NCI-H1930 (cell line): ENCODE measurements at regions not wholly inside any gene's neighbourhood (a gene's known extent, or its start where the extent isn't known, plus 50 kb on each side); places are given as distances from the start of the nearest gene placed in this dataset.

Experiments
- DNase-seq, 2 experiments: peaks; one replicate each; lab custom pipeline; 2025; lab: John Stamatoyannopoulos, UW

DNA sequence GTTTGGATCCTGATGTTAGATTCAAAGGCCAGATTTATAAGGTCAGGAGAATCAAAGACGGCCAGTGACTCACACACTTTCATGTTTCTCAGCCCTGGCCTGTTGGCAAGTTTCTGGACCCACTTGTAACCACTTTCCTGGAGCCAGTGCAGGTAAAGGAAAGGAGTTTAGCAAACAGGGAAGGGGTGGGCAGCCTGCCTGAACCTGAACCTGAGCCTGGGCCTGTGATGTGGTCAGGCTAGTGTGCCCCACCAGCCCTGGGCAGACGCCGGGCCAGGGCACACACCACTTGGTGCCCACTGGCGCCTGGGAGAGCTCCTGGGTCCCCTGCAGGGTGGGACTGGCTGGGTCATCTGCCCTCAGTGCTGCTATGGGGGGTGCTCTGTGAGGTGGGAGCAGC lies 100.5 kb upstream of the SPRED2 start:
- DNase-seq = no peak

DNA sequence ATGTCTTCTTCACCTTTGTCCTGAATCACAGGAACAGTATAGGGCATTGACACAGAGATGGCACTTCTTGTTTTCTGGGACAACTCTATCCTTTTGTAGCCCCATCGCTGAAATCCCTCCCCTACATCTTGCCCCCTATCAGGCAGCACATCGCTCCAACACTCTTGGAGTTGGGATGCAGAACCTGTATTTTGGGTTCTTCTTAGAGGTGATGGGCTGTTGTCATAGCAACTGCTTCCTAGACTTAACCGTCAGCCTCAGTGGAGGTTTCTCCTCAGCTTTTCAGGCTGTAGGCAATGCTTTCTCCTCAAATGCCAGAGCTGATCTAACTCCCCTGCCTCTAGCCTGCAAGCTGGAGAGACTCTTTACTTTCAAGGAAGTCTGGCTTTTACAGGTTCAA lies 99.9 kb upstream of the SPRED2 start:
- DNase-seq = no peak

DNA sequence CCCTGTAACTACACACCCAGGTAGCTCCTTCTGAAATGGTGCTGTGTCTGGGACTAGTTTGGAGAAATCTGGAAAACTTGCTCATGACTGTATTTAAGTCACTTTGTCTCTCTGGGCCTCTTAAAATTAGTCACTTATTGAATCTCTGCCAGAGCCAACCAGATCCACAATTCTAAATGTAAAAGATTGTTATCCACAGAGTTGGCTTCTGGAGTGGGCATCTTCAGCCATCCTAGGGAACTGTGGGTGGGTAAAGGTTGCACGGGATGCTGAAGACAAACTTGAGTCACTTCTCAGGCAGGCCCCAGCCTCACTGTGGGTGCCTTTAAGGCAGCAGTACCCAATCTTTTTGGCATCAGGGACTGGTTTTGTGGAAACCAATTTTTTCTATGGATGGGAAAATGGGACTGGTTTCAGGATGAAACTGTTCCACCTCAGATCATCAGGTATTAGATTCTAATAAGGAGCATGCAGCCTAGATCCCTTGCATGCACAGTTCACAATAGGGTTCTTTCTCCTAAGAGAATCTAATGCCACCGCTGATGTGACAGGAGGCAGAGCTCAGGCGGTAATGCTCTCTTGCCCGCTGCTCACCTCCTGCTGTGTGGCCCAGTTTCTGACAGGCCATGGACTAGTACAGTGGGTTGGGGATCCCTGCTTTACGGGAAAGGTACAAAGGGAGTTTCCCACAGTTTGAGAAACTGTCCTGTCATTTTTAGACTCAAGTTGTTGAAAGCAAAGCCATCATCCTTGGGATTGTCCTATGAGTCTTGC lies 98.3 kb upstream of the SPRED2 start:
- DNase-seq = no peak

DNA sequence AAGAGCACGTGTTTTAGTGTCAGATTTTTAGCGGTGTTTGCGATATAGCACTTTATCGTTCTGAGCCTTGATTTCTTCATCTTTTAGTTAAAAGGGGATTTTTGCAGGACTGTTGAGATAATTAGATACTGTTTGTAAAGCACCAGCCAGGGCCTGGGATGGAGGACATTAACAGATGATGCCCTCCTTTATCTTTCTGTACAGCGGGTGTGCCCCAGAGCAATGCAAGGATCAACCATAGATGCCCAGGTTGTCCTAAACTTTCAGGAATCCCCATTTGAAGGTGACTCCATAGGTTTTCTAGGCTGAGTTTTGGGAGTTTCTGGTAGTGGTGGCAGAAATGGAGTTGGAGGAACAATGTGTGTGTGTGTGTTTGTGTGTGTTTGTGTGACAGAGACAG lies 97.0 kb upstream of the SPRED2 start:
- no peak for DNase-seq

DNA sequence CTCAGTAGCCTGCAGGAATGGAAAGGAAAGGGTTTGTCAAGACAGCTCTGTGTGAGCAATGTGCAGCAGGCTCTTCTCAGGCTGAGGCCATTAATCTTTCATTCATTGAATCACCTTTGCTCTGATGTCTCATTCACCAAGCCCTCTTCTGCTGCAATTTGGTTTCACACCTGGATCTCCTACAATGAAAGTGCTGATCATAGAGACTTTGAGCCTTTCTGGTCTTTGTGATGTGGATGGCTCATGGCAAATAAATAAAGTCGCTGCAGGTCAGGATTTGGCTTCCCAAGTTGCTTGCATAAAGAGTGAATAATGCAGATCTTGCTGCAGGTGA lies 95.8 kb upstream of the SPRED2 start:
- DNase-seq = no peak

DNA sequence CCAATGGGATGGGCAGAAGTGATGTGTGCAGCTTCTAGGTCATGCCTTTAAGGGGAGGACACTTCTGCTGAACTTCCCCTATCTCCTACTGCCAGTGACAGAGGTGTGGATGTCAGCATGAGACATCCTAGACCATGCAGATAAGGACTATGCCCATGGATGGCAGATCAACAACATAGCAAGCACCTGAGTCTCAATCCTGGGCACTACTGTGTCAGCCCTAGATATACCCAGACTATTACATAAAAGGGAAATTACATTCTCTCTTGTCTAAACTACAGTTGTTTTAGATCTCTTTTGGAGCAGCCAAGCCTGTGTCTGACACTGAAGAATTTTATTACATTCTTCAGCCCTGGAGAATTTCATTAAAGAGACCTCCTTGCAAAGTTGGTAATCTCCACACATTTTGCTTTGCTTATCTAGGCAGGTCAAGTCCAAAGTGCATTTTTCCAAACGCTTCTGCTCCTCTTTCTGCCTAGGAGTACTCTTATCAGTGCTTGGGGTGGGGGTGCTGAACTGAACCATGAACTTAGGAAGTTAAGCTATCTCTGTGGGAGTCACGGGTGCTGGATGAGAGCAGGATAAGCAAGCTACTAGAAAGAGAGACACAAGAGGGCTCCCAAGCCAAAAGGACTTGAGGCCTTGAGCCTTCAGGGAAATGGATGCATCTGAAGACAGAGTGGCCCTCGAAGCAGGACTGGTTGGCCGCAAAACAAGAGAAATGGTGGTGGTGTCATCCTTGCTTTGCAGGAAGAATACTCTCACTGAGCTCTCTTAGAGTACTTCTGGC lies 95.2 kb upstream of the SPRED2 start:
- DNase-seq = no peak

DNA sequence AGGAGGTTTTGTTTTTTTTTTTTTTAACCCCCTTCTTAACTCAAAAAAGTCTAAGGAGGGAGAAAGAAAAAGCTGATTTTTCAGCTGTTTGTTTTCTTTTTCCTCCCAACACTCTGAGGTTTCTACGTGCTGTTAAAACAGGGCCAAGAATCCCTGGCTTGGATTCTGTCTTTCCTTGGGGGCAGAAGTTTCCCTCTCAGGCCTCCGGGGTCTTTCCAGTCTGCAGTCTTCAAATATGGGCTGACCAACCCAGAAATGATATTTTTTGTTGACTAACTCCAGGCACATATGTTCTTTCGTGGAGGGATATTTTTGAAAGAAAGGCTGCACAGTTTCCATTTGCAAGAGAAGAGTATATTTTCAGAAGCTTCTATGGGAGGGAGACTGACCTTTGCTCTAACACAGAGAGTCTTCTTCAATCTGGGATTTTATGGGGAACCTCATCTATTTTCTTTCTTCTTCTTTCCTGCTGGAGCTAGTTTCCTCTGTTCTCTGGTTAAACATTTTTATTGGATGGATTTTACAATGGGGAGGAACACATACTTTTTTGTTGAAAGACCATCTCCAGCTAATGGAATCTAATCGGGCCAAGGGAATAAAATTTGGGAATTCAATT lies 93.3 kb upstream of the SPRED2 start:
- DNase-seq = no peak

DNA sequence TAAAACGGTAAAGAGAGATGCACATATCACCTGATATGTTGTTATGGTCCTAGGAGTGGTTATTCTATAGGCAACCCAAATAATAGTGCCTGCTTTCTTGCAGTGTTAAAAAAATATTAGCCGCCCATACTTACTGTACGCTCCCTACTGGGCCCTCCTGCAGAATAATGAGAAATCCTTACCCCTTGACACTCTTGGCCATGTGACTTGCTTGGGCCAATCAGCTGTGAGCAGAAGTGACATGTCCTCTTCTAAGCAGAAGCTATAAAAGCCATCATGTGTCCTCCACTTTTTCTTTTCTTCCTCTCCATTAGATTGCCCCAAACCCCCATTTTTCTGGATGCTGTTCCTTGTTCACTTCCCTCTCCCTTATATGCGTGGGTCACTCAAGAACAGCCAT lies 90.5 kb upstream of the SPRED2 start:
- DNase-seq = no peak

DNA sequence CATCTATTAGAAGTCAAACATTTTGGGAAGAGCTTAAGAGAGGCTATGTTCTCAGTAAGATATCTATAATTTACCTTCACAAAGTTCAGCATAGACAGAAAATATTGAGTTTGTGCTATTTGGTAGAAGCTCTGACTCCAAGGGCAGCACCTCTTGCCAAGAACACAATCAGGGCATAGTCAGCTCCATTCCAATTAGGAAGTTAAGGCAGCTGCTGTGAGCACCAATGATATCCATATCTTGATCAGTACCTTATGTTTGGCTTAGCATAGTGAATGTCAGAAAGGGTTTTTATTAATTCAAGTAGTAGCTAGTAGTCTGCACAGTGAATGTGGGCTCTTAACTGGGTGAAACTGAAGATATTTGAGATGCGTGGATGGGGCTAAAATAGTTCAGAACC lies 86.4 kb upstream of the SPRED2 start:
- no peak for DNase-seq

DNA sequence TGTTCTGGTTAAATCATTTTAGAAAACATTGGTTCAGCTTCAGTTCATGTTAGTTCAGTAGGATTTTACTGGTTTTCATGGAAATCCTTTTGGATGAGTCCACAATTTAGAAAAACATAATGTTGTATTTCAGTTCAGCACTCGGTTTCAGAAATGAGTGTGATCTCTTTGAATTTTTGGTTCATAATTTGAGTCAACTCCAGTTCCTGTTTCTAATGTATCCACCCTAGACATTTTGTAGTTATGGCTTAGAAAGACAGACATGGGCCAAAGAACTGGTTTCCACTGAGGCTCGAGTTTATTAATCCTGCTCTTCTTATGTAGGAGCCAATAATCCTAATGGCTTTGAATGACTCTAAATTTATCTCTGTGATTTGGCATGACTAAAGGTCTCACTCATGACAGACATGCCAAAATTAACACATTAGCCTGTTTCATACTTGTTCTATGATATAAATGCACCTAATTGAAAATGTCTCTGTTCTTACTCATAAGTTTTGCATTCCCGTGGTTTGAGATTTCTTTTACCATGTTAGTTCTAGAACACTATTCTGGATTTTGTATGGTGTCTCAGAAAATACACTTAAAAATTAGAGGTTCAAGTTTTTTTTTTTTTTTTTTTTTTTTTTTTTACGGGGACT lies 82.3 kb upstream of the SPRED2 start:
- DNase-seq = no peak

DNA sequence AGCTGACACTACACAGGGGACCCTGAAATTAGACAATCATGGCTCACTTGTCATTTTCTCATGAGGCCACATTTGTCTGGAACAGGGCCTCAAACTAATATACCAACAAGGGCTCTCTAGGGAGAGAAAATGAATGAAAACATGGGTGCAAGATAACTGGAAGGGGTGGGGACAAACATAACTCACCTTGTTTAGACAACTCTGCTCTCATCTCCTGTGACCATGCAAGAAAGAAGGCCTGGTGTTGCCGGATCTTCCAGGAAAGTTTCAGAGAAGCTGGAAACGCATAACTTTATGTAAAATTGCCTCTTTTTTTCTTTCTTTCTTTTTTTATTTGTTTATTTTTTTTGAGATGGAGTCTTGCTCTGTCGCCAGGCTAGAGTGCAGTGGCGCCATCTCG lies 80.4 kb upstream of the SPRED2 start:
- DNase-seq = no peak

DNA sequence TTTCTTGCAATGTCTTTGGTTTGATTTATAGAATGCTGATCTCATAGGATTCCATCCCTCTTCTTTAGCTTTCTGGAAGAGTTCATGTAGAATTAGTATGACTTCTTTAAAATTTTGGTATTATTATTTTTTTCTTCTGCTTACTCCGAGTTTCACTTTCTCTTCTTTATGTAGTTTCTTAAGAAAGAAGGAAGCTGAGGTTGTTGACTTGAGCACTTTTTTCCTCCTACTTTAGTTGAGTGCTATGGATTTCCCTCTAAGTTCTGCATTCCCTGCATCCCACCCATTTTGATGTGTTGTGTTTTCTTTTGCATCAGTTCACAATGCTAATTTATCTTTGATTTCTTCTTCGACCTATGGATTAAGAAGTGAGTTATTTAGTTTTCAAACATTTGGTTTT lies 78.9 kb upstream of the SPRED2 start:
- DNase-seq = no peak

DNA sequence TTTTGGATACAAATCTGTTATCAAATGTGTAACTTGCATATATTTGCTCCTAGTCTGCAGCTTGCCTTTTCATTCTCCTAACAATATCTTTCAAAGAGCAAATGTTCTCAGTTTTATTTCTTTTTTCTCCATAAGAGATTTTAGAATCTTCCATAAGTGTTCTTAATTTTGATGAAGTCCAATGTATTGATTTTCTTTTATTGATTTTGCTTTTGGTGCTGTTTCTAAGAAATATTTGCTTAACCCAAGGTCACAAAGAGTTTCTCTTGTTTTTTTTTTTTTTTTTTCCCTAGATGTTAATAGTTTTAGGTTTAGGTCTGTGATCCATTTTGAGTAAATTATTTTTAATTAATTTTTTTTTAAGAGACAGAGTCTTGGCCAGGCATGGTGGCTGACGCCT lies 75.8 kb upstream of the SPRED2 start:
- DNase-seq = no peak

DNA sequence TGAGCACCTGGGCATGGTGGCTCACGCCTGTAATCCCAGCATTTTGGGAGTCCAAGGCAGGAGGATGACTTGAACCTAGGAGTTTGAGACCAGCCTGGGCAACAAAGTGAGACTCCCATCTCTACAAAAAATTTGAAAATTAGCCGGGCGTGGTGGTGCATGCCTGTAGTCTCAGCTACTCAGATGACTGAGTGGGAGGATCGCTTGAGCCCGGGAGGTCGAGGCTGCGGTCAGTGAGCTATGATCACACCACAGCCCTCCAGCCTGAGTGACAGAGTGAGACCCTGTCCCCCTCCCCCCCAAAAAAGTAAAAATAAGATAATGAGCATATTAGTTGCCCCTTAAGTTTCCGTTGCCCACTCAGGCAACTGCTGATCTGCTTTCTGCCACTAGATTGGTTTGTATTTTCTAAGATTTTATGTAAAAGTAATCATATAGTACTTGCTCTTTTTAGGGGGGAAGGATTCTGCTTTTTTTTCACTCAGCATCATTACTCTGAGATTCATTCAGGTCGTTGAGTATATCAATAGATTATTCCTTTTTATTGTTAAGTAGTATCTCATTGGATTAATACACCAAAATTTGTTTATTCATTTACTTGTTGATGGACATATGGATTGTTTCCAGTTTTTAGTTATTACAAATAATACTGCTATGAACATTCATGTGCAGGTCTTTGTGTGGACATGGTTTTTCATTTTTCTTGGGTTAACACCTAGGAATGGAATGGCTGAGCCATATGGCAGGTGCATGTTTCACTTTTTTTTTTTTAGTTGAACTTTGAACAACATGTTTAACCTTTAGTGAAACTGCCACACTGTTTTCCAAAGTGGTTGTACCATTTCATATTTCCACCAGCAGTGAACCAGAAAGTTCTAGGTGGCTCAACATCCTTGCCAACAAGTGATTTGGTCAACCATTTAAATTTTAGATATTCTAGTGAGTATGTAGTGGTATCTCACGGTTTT lies 75.0 kb upstream of the SPRED2 start:
- DNase-seq = no peak

DNA sequence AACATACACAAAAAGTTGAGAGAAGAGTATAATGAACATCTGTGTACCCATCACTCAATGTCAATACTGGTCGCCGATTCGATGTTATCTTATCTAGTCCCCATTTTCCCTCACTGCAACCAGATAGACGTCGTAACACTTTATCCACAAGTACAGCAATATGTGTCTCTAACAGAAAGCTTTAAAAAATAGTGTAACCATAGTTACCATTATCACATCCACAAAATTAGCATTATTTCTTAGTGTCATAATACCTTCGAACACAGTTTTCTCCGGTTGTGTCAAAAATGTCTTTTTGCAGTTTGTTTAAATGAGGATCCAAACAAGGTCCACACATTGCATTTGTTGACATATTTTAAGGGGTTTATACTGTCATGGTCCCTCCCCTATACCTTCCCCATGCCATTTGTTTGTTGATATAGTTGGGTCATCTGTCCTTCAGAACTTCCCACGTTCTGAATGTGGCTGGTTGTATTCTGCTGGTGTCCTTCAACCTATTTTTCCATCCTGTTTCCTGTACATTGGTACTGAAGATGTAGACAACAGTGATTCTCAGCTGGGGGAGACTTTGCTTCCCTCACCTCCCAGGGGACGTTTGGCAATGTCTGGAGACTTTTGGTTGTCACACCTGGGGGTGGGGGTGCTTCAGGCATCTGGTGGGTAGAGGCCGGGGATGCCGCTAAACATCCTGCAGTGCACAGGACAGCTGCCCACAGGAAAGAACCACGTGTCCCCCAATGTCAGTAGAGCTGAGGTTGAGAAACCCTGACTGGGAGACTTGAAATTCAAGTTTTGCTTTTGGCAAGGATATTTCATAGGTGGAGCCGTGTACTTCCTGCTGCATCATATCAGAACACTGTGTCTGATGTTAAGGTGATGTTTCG lies 72.7 kb upstream of the SPRED2 start:
- no peak for DNase-seq

DNA sequence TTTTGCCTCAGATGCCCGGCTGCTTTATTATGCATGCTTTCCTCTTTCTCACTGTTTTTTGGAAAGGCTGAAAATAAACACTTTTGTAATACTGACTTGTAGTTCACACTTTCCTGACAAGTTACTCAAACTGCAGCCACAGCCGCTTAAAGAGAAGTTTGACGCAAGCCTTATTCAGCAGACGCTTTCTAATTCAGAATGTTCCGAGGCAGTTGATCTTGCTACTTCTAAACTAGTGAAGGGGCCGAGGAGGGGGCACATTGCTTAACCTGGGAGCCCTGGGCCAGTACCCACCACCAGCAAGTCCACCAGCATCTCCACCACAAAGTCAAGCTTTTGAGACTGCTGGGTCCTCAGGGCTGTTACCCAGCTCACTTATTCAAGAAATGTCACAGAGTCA lies 71.8 kb upstream of the SPRED2 start:
- DNase-seq = no peak

DNA sequence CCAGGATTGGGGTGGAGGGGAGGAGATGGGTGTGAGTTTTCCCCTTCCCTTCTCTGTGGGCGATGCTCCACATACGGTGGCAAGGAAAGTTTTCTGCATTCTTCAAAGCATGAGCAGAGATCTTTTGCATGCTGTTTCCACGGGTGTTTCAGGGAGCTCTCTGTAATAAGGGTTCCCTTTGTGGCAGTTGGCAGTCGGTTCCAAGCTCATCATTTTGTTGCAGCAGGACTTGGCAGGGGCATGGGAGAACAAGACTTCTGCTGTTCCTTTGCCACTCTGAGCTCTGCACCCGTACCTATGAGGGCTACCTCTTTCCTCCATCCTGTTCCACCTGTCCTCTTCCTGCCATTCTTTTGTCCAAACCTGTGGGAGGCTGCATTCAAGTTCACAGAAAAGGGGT lies 71.3 kb upstream of the SPRED2 start:
- no peak for DNase-seq

DNA sequence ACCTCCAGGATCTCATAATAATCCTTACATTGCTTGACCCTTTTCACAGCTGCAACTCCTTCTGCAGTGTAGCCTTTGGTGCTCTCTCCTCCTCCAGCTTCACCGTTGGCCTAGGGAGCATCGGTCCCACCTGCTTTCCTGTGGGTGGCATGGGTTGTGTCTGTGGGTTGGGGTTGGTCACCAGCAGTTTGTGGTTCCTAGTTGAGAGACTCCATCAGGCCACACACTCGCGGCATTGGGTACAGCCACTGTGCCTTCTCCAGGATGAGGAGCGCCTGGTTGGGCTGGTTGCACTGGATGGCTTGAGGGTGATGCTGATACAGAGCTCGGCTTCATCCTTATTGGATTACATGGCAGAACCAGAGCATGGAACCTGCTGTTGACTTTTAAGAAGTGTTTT lies 69.4 kb upstream of the SPRED2 start:
- no peak for DNase-seq

DNA sequence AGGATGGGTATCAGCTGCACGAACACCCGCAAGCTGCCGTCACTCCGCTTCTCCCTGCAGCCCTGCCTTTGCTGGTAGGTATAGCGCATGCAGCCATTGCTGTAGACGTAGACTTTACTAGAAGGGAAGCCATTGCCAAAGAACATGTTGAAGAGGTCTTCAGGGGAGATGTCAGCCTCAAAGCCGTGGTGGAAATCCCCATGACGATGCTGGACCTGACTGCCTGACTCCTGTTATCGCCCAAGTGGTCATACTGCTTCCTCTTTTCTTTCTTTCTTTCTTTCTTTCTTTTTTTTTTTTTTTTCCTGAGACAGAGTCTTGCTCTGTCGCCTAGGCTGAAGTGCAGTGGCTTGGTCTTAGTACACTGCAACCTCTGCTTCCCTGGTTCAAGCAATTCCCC lies 68.7 kb upstream of the SPRED2 start:
- no peak for DNase-seq

DNA sequence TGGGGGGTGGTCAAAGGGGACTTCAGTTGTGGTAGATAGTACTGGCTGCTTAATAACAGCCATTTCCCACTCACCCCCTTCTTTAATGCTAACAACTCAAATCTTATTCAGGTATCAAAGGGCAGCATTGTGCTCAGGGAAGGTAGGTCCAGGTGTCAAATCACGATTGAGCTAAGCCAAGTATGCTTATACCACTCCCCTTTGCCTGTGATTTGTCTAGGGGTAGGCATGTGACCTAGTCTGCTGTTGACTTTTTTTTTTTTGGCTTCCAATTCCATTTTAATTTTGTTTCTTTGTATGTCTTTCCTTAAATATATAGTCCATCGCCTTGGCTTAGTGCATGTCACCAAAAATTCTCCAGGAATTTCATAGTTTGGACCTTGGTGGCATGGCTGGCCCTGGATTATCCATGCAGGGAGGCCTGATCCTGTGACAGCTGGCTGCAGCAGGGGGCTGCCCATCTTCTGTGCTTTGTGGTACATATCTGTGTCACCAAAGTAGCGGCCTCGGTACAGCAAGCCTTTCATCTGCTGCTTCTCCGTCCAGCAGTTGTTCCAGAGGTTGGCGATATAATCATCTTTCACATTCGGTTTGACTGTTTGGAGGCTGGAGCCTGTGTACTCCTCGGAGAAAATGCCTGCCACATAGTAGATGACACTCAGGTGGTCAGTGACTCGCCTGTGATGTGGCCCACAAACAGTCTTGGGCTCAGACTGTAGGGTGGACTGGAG lies 68.1 kb upstream of the SPRED2 start:
- DNase-seq = no peak
